HPDE6-E6E7 (cell line): ENCODE measurements at regions not wholly inside any gene's neighbourhood (a gene's known extent, or its start where the extent isn't known, plus 50 kb on each side); places are given as distances from the start of the nearest gene placed in this dataset.

ENCODE experiments used
- DNase-seq: peaks from one replicate; pipeline ENCODE4 v3.0.0; 2011; ENCODE audit warnings: missing footprints; ENCODE audit errors: extremely low spot score

GRCh38 chr1:173400387-173400995 lies 76.6 kb upstream of the PRDX6 start:
- DNase-seq = no peak

- no peak for DNase-seq
These were observed 73.1 kb upstream of the PRDX6 start for GRCh38 chr1:173403996-173404395.

GRCh38 chr1:173405281-173405680 lies 71.9 kb upstream of the PRDX6 start:
- DNase-seq = no peak

GRCh38 chr1:173405834-173406233 lies 71.3 kb upstream of the PRDX6 start:
- peak; percentile 75 for DNase-seq

GRCh38 chr1:173406783-173407230 lies 70.3 kb upstream of the PRDX6 start:
- DNase-seq = no peak

- no peak for DNase-seq
These were observed 69.3 kb upstream of the PRDX6 start for GRCh38 chr1:173407846-173408245.

GRCh38 chr1:173408886-173409285 lies 68.2 kb upstream of the PRDX6 start:
- no peak for DNase-seq

- DNase-seq = no peak
These were observed 67.5 kb upstream of the PRDX6 start for GRCh38 chr1:173409613-173410012.

- DNase-seq = no peak
These were observed 66.9 kb upstream of the PRDX6 start for GRCh38 chr1:173410133-173410793.

- no peak for DNase-seq
These were observed 66.3 kb upstream of the PRDX6 start for GRCh38 chr1:173410794-173411236.

- DNase-seq = no peak
These were observed 65.0 kb upstream of the PRDX6 start for GRCh38 chr1:173411835-173412742.

- DNase-seq = no peak
These were observed 63.8 kb upstream of the PRDX6 start for GRCh38 chr1:173413271-173413707.

GRCh38 chr1:173414136-173414535 lies 63.0 kb upstream of the PRDX6 start:
- no peak for DNase-seq

GRCh38 chr1:173414539-173415226 lies 62.5 kb upstream of the PRDX6 start:
- DNase-seq = no peak

- DNase-seq = no peak
These were observed 61.6 kb upstream of the PRDX6 start for GRCh38 chr1:173415490-173415889.

- DNase-seq = no peak
These were observed 61.2 kb upstream of the PRDX6 start for GRCh38 chr1:173415905-173416450.

GRCh38 chr1:173417563-173417962 lies 59.6 kb upstream of the PRDX6 start:
- no peak for DNase-seq

GRCh38 chr1:173418107-173418985 lies 58.8 kb upstream of the PRDX6 start:
- no peak for DNase-seq

- peak; percentile 32 for DNase-seq
These were observed 56.8 kb upstream of the PRDX6 start for GRCh38 chr1:173420330-173420806.

- no peak for DNase-seq
These were observed 55.8 kb upstream of the PRDX6 start for GRCh38 chr1:173421286-173421685.
